Hepatocyte (in vitro differentiated cells): ENCODE measurements at regions not wholly inside any gene's neighbourhood (a gene's known extent, or its start where the extent isn't known, plus 50 kb on each side); places are given as distances from the start of the nearest gene placed in this dataset.

Source experiments
- DNase-seq: peaks from one replicate; pipeline ENCODE4 v3.0.0-alpha.2; 2016; ENCODE audit warnings: low spot score
- H2AFZ ChIP-seq: fragments of 200-600 bp; sonication (generic); 2 replicates; pipeline ENCODE4 v1.6.0; 2016; ENCODE audit warnings: antibody characterized with exemption, mild to moderate bottlenecking
- H3K27ac ChIP-seq: fragments of 200-600 bp; sonication (generic); 2 replicates; pipeline ENCODE4 v1.5.1; 2016; ENCODE audit warnings: mild to moderate bottlenecking
- H3K27me3 ChIP-seq: fragments of 200-600 bp; sonication (generic); 2 replicates; pipeline ENCODE4 v1.6.1; 2016
- H3K36me3 ChIP-seq: fragments of 200-600 bp; sonication (generic); replicated peaks from 2 replicates; pipeline ENCODE4 v1.5.1; 2016; ENCODE audit warnings: low read depth; ENCODE audit not compliant: insufficient read depth
- H3K4me1 ChIP-seq: fragments of 200-600 bp; sonication (generic); 2 replicates; pipeline ENCODE4 v1.5.1; 2016; ENCODE audit warnings: mild to moderate bottlenecking, moderate library complexity; ENCODE audit not compliant: insufficient read depth
- H3K4me2 ChIP-seq: fragments of 200-600 bp; sonication (generic); 2 replicates; pipeline ENCODE4 v1.6.0; 2016
- H3K4me3 ChIP-seq: fragments of 200-600 bp; sonication (generic); 2 replicates; pipeline ENCODE4 v1.5.1; 2016; ENCODE audit warnings: mild to moderate bottlenecking
- H3K79me2 ChIP-seq: fragments of 200-600 bp; sonication (generic); 2 replicates; pipeline ENCODE4 v1.6.0; 2017; ENCODE audit warnings: mild to moderate bottlenecking
- H3K9me2 ChIP-seq: fragments of 200-600 bp; sonication (generic); replicated peaks from 2 replicates; pipeline ENCODE4 v1.6.0; 2017; ENCODE audit warnings: mild to moderate bottlenecking; ENCODE audit not compliant: insufficient read depth
- H3K9me3 ChIP-seq: fragments of 200-600 bp; sonication (generic); 2 replicates; pipeline ENCODE4 v1.5.1; 2016; ENCODE audit warnings: low read depth, mild to moderate bottlenecking
- H4K20me1 ChIP-seq: fragments of 200-600 bp; sonication (generic); 2 replicates; pipeline ENCODE4 v1.6.0; 2016; ENCODE audit warnings: mild to moderate bottlenecking; ENCODE audit not compliant: insufficient read depth, poor library complexity, severe bottlenecking
- CTCF ChIP-seq: fragments of 200-600 bp; sonication (generic); IDR thresholded peaks from 2 replicates; pipeline ENCODE4 v1.5.1; 2016; ENCODE audit warnings: antibody characterized with exemption, mild to moderate bottlenecking; ENCODE audit not compliant: poor library complexity
- EZH2 ChIP-seq: fragments of 200-600 bp; sonication (generic); IDR thresholded peaks from 2 replicates; pipeline ENCODE4 v1.6.1; 2016; ENCODE audit warnings: antibody characterized with exemption, mild to moderate bottlenecking, borderline replicate concordance
- EZH2phosphoT487 ChIP-seq: fragments of 200-600 bp; sonication (generic); IDR thresholded peaks from one replicate; pipeline ENCODE4 v1.6.1; 2018; ENCODE audit warnings: antibody characterized with exemption, mild to moderate bottlenecking, low read depth, moderate library complexity; ENCODE audit not compliant: unreplicated experiment, severe bottlenecking
- WGBS: methylation state at CpG from one replicate; pipeline ENCODE4 v1.1.6; 2016; ENCODE audit warnings: low lambda C conversion rate; ENCODE audit errors: missing lambda C conversion rate; 5-methylcytosine and 5-hydroxymethylcytosine counted together

GRCh38 chr6:166802401-166802800, 153.9 kb downstream of the RNASET2 start:
- 81% methylated on average over 7 of the region's 7 CpGs for WGBS
- no peaks in the 10 kb centered on the region for H4K20me1 ChIP-seq
- no peaks in the 10 kb centered on the region for H3K79me2 ChIP-seq
- no peak overlapping the region for H3K4me2 ChIP-seq
- no peak for DNase-seq
- no peaks in the 10 kb centered on the region for H3K36me3 ChIP-seq
- H3K4me1 ChIP-seq, result no peaks in the 10 kb centered on the region
- H3K9me2 ChIP-seq, result no peaks in the 10 kb centered on the region
- H3K27ac ChIP-seq, result no peak overlapping the region
- no peak overlapping the region for H3K4me3 ChIP-seq
- H3K27me3 ChIP-seq, result no peaks in the 10 kb centered on the region
- no peak for TF ChIP-seq CTCF
- no peak for TF ChIP-seq EZH2phosphoT487
- no peak for TF ChIP-seq EZH2
- H3K9me3 ChIP-seq, result no peaks in the 10 kb centered on the region
- no peak overlapping the region for H2AFZ ChIP-seq

GRCh38 chr6:166800137-166800536, 156.2 kb downstream of the RNASET2 start:
- Histone ChIP-seq H3K36me3 (no peaks in the 10 kb centered on the region), H3K27me3 (no peaks in the 10 kb centered on the region), H4K20me1 (no peaks in the 10 kb centered on the region), H3K79me2 (no peaks in the 10 kb centered on the region), H2AFZ (no peak overlapping the region), H3K4me2 (no peak overlapping the region), H3K4me1 (no peaks in the 10 kb centered on the region), H3K4me3 (no peak overlapping the region), H3K9me2 (no peaks in the 10 kb centered on the region), H3K9me3 (no peaks in the 10 kb centered on the region), H3K27ac (no peak overlapping the region)
- WGBS, result 82% methylated on average over 9 of the region's 9 CpGs
- no peak for TF ChIP-seq EZH2phosphoT487
- no peak for TF ChIP-seq CTCF
- no peak for TF ChIP-seq EZH2
- no peak for DNase-seq

- Histone ChIP-seq H3K4me3 (no peak overlapping the region), H3K4me1 (no peaks in the 10 kb centered on the region), H2AFZ (no peak overlapping the region), H3K27ac (no peak overlapping the region), H3K36me3 (no peaks in the 10 kb centered on the region), H3K4me2 (no peak overlapping the region), H3K27me3 (no peaks in the 10 kb centered on the region), H3K79me2 (no peaks in the 10 kb centered on the region), H3K9me3 (no peaks in the 10 kb centered on the region), H4K20me1 (no peaks in the 10 kb centered on the region), H3K9me2 (no peaks in the 10 kb centered on the region)
- WGBS, result 84% methylated on average over 6 of the region's 6 CpGs
- DNase-seq, result no peak
- TF ChIP-seq EZH2phosphoT487, result no peak
- no peak for TF ChIP-seq EZH2
- no peak for TF ChIP-seq CTCF
Measured at GRCh38 chr6:166798652-166799051, 157.7 kb downstream of the RNASET2 start.

GRCh38 chr6:166796610-166797009, 159.7 kb downstream of the RNASET2 start:
- H3K4me2 ChIP-seq, result no peak overlapping the region
- no peaks in the 10 kb centered on the region for H4K20me1 ChIP-seq
- no peak overlapping the region for H3K27ac ChIP-seq
- no peaks in the 10 kb centered on the region for H3K79me2 ChIP-seq
- H3K4me1 ChIP-seq, result no peaks in the 10 kb centered on the region
- no peak overlapping the region for H2AFZ ChIP-seq
- no peak overlapping the region for H3K4me3 ChIP-seq
- H3K27me3 ChIP-seq, result no peaks in the 10 kb centered on the region
- DNase-seq, result no peak
- TF ChIP-seq EZH2 (no peak), EZH2phosphoT487 (no peak), CTCF (no peak)
- H3K9me3 ChIP-seq, result no peaks in the 10 kb centered on the region
- H3K36me3 ChIP-seq, result no peaks in the 10 kb centered on the region
- H3K9me2 ChIP-seq, result no peaks in the 10 kb centered on the region
- WGBS, result 94% methylated on average over 12 of the region's 12 CpGs
